Spleen (tissue), 11 donors: ENCODE measurements at regions not wholly inside any gene's neighbourhood (a gene's known extent, or its start where the extent isn't known, plus 50 kb on each side); places are given as distances from the start of the nearest gene placed in this dataset.

Experiments
- DNase-seq: peaks from one replicate; pipeline ENCODE4 v3.0.0-alpha.2; 2020
- H3K27ac ChIP-seq, 8 donors: fragments of 200-600 bp; sonication (generic) in 7 of 8; 1 replicate in 4 of 8; 2 replicates in 4 of 8; pipeline versions ENCODE4 v1.5.0 to v1.8.0; 2016 to 2021; ENCODE audit warnings: inconsistent platforms in 4 of 8, mild to moderate bottlenecking in 4 of 8, moderate library complexity in 1 of 8
- H3K27me3 ChIP-seq, 7 donors: fragments of 200-600 bp; sonication (generic) in 6 of 7; replicated peaks in 1 of 7; 1 replicate in 4 of 7; 2 replicates in 3 of 7; pipeline versions ENCODE4 v1.5.0 to v1.8.0; 2016 to 2021; ENCODE audit warnings: inconsistent platforms in 3 of 7, mild to moderate bottlenecking in 1 of 7
- H3K36me3 ChIP-seq, 6 donors: fragments of 200-600 bp; sonication (generic) in 5 of 6; 1 replicate in 4 of 6; 2 replicates in 2 of 6; pipeline versions ENCODE4 v1.5.0 to v1.8.0; 2016 to 2021; ENCODE audit warnings: inconsistent platforms in 2 of 6
- H3K4me1 ChIP-seq, 6 donors: fragments of 200-600 bp; sonication (generic) in 5 of 6; 1 replicate in 3 of 6; 2 replicates in 3 of 6; pipeline versions ENCODE4 v1.5.0 to v1.8.0; 2016 to 2021; ENCODE audit warnings: inconsistent platforms in 3 of 6
- H3K4me3 ChIP-seq, 8 donors: fragments of 200-600 bp; sonication (generic) in 7 of 8; 1 replicate in 4 of 8; 2 replicates in 4 of 8; pipeline versions ENCODE4 v1.5.0 to v1.8.0; 2016 to 2021; ENCODE audit warnings: inconsistent platforms in 4 of 8, mild to moderate bottlenecking in 4 of 8, moderate library complexity in 2 of 8
- H3K9me3 ChIP-seq, 8 donors: fragments of 200-600 bp; sonication (generic) in 7 of 8; 1 replicate in 4 of 8; 2 replicates in 4 of 8; pipeline versions ENCODE4 v1.5.0 to v1.8.0; 2016 to 2021; ENCODE audit warnings: inconsistent platforms in 4 of 8
- CTCF ChIP-seq, 11 experiments: fragments of 200-600 bp in 7 of 11; fragments of 450-650 bp in 4 of 11; sonication (generic) in 4 of 11; IDR thresholded peaks in 8 of 11; conservative IDR thresholded peaks in 3 of 11; 1 replicate in 7 of 11; 2 replicates in 4 of 11; pipeline versions ENCODE4 v1.4.0 to v1.8.0; 2016 to 2021; ENCODE audit warnings: antibody characterized with exemption in 11 of 11, inconsistent platforms in 4 of 11, mild to moderate bottlenecking in 1 of 11
- POLR2A ChIP-seq, 3 donors: fragments of 450-650 bp; IDR thresholded peaks; one replicate each; pipeline ENCODE4 v1.5.1; 2017; ENCODE audit warnings: antibody characterized with exemption in 3 of 3, mild to moderate bottlenecking in 1 of 3
- POLR2AphosphoS5 ChIP-seq, 3 donors: sonication (generic); formaldehyde crosslinking; IDR thresholded peaks; one replicate each; pipeline ENCODE4 v1.5.1; 2017; ENCODE audit warnings: antibody characterized with exemption in 3 of 3
- WGBS, 5 donors: extraction: QIAGEN DNeasy Blood & Tissue Kit in 3 of 5; methylation state at CpG; one replicate each; pipeline versions ENCODE4 v1.1.5 to v1.1.7; 2013 to 2018; 5-methylcytosine and 5-hydroxymethylcytosine counted together
- intact Hi-C: fragments of 100-400 bp; cut with DNase I; formaldehyde crosslinking; loops from one replicate; pipeline ENCODE4 v1.15.0; 2023; ENCODE audit warnings: low total_unique reads
- donor health status: healthy with polysubstance abuse.
- donor health status: DM: no; HTN: no; CAD: no; lungs with moderate emphysema.
- donor health status: DM: no; HTN: no; CAD: no.
- donor health status: Bipolar disorder and iron deficiency.
- donor health status: healthy.
- donor health status: DM: no; HTN: no; CAD: no.
- donor health status: DM: yes; HTN: yes; CAD: no.

GRCh38 chr7:67764289-67764688 is 767.7 kb downstream of the TYW1 start:
- TF ChIP-seq POLR2AphosphoS5 (IDR thresholded peaks at IDR 0.05) (no peak), POLR2A (IDR thresholded peaks at IDR 0.05) (no peak), CTCF (IDR thresholded peaks at IDR 0.05 in 8 of 11, conservative IDR thresholded peaks at IDR 0.05 in 3 of 11) (no peak)
- WGBS, 5 donors = 66 to 82% (median 77%) methylated on average over 4 of the region's 4 CpGs
- H3K9me3 ChIP-seq = peaks cover 0 to 30% (median 11%) of the 10 kb centered on the region in 8 donors
- no peaks in the 10 kb centered on the region for H3K4me1 ChIP-seq
- no peak for DNase-seq
- no peaks in the 10 kb centered on the region for H3K36me3 ChIP-seq
- intact Hi-C loops = no loop called here
- no peaks in the 10 kb centered on the region for H3K27me3 ChIP-seq
- no peak overlapping the region for H3K27ac ChIP-seq
- no peak overlapping the region for H3K4me3 ChIP-seq

GRCh38 chr7:67765481-67766175 is 769.0 kb downstream of the TYW1 start:
- Histone ChIP-seq H3K27ac (no peak overlapping the region), H3K27me3 (no peaks in the 10 kb centered on the region), H3K9me3 (peaks cover 0 to 33% (median 10%) of the 10 kb centered on the region in 8 donors), H3K4me1 (no peaks in the 10 kb centered on the region), H3K36me3 (no peaks in the 10 kb centered on the region), H3K4me3 (no peak overlapping the region)
- intact Hi-C loops = no loop called here
- TF ChIP-seq CTCF (IDR thresholded peaks at IDR 0.05 in 8 of 11, conservative IDR thresholded peaks at IDR 0.05 in 3 of 11) (no peak), POLR2AphosphoS5 (IDR thresholded peaks at IDR 0.05) (no peak), POLR2A (IDR thresholded peaks at IDR 0.05) (no peak)
- 76 to 82% (median 77%) methylated on average over 6 of the region's 6 CpGs for WGBS, 5 donors
- DNase-seq = no peak

- peaks cover 0 to 38% (median 10%) of the 10 kb centered on the region in 8 donors for H3K9me3 ChIP-seq
- no peak overlapping the region for H3K27ac ChIP-seq
- no peaks in the 10 kb centered on the region for H3K4me1 ChIP-seq
- no peak for TF ChIP-seq POLR2AphosphoS5 (IDR thresholded peaks at IDR 0.05)
- no peak for TF ChIP-seq CTCF (IDR thresholded peaks at IDR 0.05 in 8 of 11, conservative IDR thresholded peaks at IDR 0.05 in 3 of 11)
- TF ChIP-seq POLR2A (IDR thresholded peaks at IDR 0.05) = no peak
- no peak overlapping the region for H3K4me3 ChIP-seq
- 72 to 91% (median 86%) methylated on average over 2 to 4 of the region's 4 CpGs for WGBS, 5 donors
- no peaks in the 10 kb centered on the region for H3K27me3 ChIP-seq
- H3K36me3 ChIP-seq = no peaks in the 10 kb centered on the region
- intact Hi-C loops = no loop called here
- no peak for DNase-seq
Measured at GRCh38 chr7:67766906-67767410, 770.3 kb downstream of the TYW1 start.

GRCh38 chr7:67771846-67772605 is 775.4 kb downstream of the TYW1 start:
- H3K36me3 ChIP-seq = no peaks in the 10 kb centered on the region
- intact Hi-C loops = no loop called here
- no peaks in the 10 kb centered on the region for H3K4me1 ChIP-seq
- peaks cover 0 to 29% (median 4%) of the 10 kb centered on the region in 8 donors for H3K9me3 ChIP-seq
- H3K27me3 ChIP-seq = no peaks in the 10 kb centered on the region
- no peak for TF ChIP-seq CTCF (IDR thresholded peaks at IDR 0.05 in 8 of 11, conservative IDR thresholded peaks at IDR 0.05 in 3 of 11)
- no peak for TF ChIP-seq POLR2AphosphoS5 (IDR thresholded peaks at IDR 0.05)
- no peak for TF ChIP-seq POLR2A (IDR thresholded peaks at IDR 0.05)
- WGBS, 5 donors = 75 to 83% (median 78%) methylated on average over 15 of the region's 15 CpGs
- no peak overlapping the region for H3K27ac ChIP-seq
- no peak overlapping the region for H3K4me3 ChIP-seq
- no peak for DNase-seq
